HEK293 (cell line): ENCODE measurements at regions not wholly inside any gene's neighbourhood (a gene's known extent, or its start where the extent isn't known, plus 50 kb on each side); places are given as distances from the start of the nearest gene placed in this dataset.

Source experiments
- ZNF121 ChIP-seq: fragments of 450-650 bp; formaldehyde crosslinking; IDR thresholded peaks from 2 replicates; pipeline ENCODE4 v1.5.1; 2016; ENCODE audit warnings: missing biosample characterization, missing genetic modification characterization
- ZNF433 ChIP-seq: fragments of 450-650 bp; formaldehyde crosslinking; IDR thresholded peaks from 2 replicates; pipeline ENCODE4 v1.5.1; 2016; ENCODE audit warnings: missing biosample characterization, missing genetic modification characterization, low read depth
- ZNF585B ChIP-seq: fragments of 450-650 bp; formaldehyde crosslinking; IDR thresholded peaks from 2 replicates; pipeline ENCODE4 v1.5.1; 2016; ENCODE audit warnings: missing biosample characterization, missing genetic modification characterization
- ZNF660 ChIP-seq: fragments of 450-650 bp; IDR thresholded peaks from 2 replicates; pipeline ENCODE4 v1.5.1; 2018; ENCODE audit warnings: missing biosample characterization, mild to moderate bottlenecking, missing genetic modification characterization
- ZSCAN30 ChIP-seq: fragments of 450-650 bp; IDR thresholded peaks from 2 replicates; pipeline ENCODE4 v1.5.1; 2018; ENCODE audit warnings: missing biosample characterization, mild to moderate bottlenecking, missing genetic modification characterization, moderate library complexity
- TF ChIP-seq, protein P1 (sequence below): fragments of 450-650 bp; formaldehyde crosslinking; IDR thresholded peaks from 2 replicates; pipeline ENCODE4 v1.5.1; 2016; ENCODE audit warnings: missing biosample characterization, missing genetic modification characterization
- TF ChIP-seq, protein P2 (sequence below): fragments of 450-650 bp; formaldehyde crosslinking; IDR thresholded peaks from 2 replicates; pipeline ENCODE4 v1.5.1; 2016; ENCODE audit warnings: missing biosample characterization, missing genetic modification characterization

- TF ChIP-seq ZNF433 (tag by site-specific recombination) (no peak), ZNF121 (tag by site-specific recombination) (no peak), ZSCAN30 (tag by site-specific recombination) (no peak), ZNF585B (tag by site-specific recombination) (no peak), ZNF660 (tag by site-specific recombination) (no peak)
- TF ChIP-seq, protein P1, sequence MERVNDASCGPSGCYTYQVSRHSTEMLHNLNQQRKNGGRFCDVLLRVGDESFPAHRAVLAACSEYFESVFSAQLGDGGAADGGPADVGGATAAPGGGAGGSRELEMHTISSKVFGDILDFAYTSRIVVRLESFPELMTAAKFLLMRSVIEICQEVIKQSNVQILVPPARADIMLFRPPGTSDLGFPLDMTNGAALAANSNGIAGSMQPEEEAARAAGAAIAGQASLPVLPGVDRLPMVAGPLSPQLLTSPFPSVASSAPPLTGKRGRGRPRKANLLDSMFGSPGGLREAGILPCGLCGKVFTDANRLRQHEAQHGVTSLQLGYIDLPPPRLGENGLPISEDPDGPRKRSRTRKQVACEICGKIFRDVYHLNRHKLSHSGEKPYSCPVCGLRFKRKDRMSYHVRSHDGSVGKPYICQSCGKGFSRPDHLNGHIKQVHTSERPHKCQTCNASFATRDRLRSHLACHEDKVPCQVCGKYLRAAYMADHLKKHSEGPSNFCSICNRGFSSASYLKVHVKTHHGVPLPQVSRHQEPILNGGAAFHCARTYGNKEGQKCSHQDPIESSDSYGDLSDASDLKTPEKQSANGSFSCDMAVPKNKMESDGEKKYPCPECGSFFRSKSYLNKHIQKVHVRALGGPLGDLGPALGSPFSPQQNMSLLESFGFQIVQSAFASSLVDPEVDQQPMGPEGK (tag by site-specific recombination) = no peak
- TF ChIP-seq, protein P2, sequence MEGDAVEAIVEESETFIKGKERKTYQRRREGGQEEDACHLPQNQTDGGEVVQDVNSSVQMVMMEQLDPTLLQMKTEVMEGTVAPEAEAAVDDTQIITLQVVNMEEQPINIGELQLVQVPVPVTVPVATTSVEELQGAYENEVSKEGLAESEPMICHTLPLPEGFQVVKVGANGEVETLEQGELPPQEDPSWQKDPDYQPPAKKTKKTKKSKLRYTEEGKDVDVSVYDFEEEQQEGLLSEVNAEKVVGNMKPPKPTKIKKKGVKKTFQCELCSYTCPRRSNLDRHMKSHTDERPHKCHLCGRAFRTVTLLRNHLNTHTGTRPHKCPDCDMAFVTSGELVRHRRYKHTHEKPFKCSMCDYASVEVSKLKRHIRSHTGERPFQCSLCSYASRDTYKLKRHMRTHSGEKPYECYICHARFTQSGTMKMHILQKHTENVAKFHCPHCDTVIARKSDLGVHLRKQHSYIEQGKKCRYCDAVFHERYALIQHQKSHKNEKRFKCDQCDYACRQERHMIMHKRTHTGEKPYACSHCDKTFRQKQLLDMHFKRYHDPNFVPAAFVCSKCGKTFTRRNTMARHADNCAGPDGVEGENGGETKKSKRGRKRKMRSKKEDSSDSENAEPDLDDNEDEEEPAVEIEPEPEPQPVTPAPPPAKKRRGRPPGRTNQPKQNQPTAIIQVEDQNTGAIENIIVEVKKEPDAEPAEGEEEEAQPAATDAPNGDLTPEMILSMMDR (tag by site-specific recombination) = no peak
These were observed 199.7 kb upstream of the CNTN3 start for GRCh38 chr3:74814181-74814580.
